ENCODE measurements at regions not wholly inside any gene's neighbourhood (a gene's known extent, or its start where the extent isn't known, plus 50 kb on each side); places are given as distances from the start of the nearest gene placed in this dataset.
"Not testable (repeated sequence)": the region's sequence is repeated elsewhere in the genome, so short reads cannot be mapped to it uniquely, and the experiment has no call there.

DNA sequence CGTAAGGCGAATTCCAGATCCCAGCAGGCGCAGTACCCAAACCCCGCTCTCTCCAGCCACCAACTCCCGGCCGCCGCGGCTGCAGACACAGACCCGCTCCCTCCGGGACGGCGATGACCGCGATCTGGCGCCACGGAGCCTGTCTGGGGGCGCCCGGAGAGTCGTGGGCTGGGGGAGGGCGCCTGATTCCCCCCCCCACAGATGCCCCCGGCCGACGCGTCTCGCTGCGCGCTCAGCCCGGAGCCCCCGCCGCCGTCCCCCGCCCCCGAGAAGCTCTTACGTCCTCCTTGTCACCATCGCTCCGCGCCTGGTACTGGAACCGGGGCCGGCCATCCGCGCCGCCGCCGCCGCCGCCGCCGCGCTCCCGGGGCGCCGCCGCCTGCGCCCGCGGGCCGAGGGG lies 173.6 kb downstream of the ATP6V0E2 start:
- DNase-seq, result not testable (repeated sequence)

DNA sequence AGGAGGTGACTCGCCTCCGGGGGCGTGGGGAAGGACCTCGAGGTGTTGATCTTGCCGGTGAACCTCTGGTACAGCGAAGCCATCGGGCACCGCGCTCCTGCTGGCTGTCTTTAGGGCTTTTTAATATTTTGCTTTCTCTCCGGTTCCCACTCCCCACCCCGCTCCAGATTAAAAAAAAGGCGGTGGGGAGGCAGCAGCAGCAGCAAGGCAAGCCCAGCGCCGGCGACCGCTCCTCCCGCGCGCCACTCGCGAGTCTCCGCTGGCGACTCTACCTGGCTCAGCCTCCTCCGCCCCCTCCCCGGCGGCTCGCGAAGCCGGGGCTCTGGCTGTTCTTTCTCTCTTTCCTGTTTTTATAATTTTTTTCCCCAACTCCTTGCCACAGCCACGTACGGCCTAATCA lies 174.0 kb downstream of the ATP6V0E2 start:
- not testable (repeated sequence) for DNase-seq

DNA sequence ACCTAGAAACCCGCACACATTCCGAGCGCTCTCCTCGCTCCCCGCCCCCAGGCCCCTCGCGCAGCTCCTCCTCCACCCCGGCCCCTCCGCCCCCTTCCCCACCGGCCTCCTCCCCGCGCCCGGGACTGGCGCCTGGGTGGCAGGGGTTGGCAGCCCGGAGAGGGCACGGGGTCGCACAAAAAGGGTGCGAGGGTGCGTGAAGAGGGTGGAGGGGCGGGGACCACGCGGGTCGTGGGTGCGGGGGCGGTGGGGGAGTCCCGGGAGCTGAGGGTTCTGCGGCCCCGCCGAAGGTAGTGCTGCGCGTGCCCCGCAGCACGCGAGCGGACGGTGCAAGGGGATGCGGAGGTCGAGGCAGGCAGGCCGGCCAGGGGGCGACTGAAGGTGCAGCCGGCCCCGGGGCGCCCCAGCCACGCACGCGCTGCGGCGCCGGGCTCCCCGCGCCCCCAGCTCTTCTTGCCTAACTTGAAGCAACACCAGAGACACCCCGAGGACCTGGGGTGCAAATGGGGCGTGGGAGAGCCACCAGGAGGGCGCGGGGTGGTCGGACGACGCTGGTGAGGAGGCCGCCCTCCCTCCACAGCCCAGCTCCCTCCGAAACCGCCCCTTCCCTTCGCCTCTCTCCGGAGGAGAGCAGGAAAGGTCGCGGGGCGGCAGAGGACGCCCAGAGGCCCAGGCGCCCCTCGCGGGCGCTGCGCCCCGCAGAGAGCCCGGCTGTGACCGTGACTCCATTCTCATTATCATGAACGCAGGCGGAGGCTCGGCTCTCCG lies 174.7 kb downstream of the ATP6V0E2 start:
- not testable (repeated sequence) for DNase-seq

DNA sequence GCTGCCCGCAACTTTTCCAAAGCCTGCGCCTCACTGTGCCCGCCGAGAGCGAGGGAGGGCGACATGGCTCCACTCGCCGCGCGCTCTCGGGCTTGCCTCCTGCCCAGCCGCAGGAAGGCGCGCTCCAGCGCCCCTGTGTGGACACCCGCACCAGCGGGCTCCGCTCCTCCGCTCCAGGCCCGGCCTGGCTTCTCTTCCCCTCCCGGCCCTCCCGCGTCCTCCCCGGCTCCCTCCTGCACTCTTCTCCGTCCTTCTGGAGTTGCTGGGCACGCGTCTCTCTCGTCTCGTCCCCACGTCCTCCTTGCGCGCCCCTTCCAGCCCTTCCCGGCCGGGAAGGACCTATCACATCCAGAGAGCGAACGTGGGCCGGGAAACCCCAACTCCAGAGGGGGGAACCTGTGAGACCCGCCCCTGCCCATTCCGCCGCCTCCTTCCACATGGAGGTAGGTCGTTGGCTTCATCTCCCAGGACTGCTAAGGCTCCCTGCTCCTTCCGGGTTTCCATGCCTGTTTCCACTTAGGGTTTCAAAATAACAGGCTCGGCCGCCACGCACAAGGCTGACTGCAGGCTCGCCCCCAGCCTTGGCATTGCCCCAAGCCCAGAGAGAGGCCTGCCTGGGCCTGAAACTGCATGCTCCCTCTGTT lies 175.4 kb downstream of the ATP6V0E2 start:
- DNase-seq, result peak; percentile 60

DNA sequence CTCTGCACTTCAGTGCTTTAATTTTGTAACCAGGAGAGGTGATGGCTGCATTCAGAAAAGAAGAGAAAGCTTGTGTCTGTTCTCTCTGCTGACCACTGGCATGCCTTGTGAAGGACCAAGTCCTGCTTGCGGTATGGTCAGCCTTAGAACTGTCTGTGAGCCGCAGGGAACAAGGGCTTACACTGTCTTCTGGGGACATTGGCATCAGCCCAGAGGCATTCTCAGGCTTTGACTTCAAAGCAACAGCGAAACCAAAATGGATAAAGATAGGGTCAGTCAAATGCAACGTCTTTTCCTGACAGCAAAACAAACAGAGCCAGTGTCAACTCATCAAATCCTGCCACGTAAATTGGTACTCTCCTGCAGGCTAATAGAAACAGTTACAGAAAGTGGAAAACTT lies 179.6 kb downstream of the ATP6V0E2 start:
- DNase-seq, result not testable (repeated sequence)

DNA sequence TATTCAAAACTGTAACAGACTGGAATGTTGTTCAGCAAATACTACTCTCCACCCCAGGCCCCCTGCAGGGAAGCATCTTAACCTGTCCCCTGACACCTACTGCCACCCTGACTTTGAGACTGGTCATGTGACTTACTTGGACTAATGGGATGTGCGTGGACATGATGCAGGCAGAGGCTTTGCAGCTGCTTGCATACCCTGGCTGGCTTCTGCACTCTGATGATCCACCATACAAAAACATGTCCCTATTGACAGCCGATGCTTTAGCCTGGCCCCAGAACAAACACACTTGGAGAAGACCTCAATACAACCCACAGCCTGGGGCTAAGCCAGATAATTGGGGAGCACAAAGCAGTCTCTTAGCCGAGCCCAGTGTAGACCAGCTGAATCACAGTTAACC lies 180.5 kb downstream of the ATP6V0E2 start:
- not testable (repeated sequence) for DNase-seq

DNA sequence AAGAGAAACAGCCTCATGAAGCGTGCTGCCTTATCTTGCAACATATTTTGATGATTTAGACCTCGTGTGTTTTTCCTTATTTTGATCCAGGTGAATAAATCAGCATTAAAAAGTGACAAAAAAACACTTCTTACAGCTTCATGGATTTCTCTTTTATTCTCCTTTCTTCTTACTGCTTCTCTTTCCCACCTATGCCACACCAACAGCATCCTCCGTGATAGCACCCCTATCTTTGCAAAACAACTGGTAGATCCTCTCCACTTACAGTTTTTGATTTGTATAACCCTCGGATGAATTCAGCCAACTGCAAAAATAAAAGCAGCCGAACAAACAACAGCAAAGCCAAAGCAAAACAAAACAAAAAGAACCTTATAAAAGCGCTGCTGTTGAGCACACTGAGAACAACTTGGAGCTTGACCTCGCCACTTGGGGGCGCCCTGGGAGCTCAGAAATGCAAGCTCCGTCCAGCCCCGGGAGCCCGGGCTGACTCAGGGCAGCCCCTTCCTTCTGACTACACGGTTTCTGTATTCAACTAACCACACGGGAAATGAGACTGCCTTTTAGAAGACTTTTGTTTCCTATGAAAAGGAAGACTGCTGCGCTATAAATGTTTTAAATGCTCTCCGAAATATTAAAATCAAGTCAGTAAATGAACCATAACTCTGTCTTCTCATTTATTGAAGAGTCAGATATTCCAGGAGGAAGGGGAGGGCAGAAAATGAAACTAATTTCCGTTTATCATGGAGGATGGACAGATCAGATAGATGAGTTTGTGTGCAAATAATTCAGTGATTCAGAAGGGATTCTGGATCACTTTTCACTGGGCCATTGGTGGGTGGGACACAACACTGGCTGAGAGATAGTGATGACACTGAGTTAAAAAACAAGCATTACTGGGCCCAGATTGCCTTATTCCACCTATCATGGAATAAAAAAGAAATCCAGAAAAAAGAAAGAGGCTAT lies 186.8 kb downstream of the ATP6V0E2 start:
- not testable (repeated sequence) for DNase-seq

DNA sequence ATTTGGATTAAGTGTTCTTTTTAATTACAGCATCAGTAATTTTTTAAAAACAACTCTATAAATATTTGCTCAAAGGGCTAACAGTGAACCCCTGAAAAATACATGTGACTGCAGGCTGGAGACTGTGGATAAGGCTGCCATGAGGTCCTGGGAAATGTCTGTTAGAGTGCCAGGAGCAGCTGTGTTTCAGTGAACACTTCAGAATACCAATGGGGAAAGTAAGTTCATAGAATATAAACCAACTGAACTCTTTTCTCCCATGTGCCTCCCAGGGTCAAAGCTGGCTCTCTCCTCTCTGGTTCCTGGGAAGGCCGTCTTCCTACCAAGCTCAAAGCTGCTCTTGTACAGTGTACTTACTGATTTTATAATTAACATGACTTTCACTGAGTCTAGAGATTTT lies 189.4 kb downstream of the ATP6V0E2 start:
- DNase-seq, result not testable (repeated sequence)

DNA sequence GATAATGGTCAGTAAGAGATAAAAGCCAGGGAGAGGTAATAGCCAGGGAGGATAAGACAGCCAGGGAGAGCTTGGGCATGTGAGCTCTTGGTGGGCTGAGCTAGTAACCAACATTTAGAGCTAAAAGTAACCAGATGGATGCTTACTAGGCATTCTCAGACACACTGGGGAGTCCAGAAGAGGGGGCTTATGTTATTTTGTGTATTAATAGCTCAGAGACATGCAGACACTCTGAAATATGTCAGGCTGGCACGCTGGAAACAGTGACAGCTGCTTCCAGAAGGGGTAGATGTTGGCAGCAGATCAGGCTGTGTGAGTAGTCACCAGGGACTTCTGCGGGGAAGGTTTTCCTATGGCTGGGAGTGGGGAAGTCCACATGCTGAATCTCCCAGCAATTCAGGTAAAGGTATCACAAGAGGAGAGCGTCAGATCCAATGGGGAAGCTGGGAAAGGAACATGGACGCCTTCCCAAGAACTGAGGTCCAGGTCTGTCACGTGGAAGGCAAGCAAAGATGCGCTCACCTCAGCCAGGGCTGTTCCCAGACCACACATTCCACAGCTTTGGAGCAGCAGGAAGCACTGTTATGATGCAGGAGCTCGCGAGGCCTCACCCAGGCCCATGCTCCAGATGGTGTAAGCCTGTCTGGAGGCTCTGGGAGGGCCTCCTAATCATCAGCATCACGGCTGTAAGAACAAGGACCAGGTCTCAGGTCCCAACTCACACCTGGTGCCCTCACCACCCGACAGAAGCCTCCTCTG lies 196.0 kb downstream of the ATP6V0E2 start:
- DNase-seq, result peak; percentile 86

DNA sequence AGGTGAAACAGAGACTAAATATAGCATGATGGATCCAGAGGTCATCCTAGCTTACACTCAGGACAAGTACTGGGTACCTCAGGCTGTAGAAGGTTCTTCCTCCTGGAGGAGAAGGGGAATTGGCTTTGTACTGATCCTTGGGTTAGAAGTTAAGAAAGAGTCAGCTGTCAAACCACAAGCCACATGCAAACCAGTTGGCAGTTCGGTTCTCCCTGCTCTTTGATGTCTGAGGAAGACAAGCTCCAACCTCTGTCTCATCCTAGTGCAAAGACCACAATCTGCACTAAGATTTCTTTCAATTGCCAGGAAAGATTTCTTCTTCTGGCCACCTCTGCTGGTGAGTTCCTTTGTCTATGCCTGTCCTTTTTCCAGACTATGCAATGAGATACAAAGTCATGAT lies 203.8 kb downstream of the ATP6V0E2 start:
- DNase-seq, result not testable (repeated sequence)

DNA sequence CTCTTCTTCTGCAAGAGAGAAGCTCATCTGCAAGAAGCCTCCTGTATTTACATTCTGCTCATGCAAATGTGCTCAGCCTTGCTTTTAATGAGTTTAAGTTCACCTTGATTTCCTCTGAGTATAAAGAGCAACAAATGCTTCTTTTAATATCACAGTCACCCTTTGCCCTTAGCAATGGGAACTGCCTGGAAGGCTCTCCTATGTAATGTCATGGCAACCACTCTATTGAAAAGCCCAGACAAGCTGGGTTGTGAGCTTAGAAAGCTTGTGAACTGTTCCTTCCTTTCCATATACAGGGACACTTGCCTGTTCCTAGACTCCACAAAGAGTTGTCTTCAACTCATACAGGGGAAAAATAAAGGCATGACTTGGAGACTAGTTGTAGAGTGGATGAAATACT lies 208.1 kb downstream of the ATP6V0E2 start:
- DNase-seq, result not testable (repeated sequence)

DNA sequence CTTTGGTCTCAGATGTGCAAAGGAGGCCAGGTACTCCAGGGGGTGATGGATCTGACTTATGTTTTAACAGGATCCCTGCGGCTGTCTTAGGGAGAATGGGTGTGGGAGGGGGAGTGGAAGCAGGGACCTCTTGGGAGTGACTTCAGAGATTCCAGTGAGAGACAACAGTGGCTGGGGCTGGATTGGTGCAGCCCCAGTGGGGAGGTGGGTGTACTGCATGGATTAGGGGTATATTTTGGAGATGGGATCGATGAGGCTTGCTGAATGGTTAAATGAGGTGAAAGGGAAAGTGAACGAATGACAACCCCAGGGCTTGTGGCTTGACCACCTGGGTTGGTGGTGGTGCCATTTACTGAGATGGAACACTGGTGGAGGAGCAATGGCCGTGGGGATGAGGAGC lies 211.0 kb downstream of the ATP6V0E2 start:
- not testable (repeated sequence) for DNase-seq

DNA sequence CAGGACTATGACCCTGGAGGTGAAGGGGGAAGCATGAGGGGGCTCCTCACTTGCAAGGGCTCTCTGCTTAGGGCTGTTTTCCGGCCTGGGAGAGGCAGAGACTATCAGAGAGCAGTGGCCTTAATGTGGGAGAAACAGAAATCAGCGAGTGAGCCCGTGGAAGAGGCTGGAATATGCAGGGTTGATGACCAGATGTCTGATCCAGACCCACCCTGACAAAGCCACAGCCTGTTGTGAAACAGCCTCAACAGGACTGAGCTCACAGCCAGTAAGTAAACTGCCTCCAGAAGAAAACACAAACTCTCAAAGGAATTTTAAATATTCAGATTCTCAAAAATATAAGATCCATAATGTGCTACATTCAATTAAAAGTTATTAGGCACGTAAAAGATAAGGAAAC lies 213.7 kb downstream of the ATP6V0E2 start:
- DNase-seq, result not testable (repeated sequence)

DNA sequence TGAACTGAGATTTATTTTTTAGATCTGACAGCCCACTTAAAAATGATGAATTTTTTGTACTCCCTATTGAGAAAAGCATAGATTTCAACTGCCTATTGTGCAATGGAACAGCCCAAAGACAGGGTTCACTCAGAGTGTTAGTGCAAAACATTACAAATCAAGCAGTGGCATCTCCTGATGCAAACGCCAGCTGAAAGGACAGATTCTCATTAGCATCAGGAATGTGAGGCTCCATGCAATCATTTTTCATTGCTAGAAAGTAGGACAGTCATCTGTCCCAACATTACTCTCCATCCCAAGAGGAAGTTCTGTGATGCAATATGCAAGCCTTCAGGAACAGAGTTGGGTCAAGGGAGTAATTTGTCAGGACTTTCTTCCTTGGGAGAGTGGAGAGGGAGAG lies 215.4 kb downstream of the ATP6V0E2 start:
- not testable (repeated sequence) for DNase-seq

DNA sequence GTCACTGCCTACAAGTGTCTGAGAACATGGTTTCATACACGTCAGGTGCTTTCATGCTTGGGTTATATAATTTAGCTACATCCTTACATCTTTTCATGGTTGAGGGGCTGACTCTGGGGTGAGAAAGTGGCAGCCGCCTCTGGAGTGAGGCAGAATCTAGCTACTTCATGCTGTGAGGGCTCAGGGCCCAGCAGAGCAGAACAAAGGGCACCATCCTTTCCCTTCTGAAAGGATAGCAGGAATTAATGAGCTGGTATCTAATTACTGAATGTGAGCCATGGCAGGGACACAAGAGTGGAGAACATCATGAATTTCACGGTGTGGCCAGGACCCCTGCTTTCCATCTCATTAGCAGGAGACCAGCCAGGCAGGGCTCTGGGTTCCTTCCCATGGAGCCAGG lies 217.0 kb downstream of the ATP6V0E2 start:
- DNase-seq, result not testable (repeated sequence)

DNA sequence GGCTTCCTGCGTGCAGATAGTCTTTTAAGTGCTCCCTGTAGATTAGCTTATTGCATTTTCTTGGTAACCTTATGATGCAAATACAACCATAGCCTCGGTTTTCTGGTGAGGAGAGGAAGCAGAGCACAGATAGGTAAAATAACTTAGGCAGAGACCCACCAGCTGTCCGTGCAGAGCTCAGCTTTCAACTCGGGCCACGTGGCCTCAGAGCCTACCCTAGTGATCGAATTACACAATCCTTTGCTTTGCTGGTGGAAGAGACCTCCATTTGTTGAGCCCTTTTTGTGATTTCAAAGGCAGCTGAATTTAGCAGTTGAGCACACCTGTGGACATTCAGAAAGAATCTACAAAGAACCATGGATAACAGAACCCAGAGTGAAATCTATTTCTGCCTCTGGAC lies 220.1 kb downstream of the ATP6V0E2 start:
- DNase-seq, result not testable (repeated sequence)

DNA sequence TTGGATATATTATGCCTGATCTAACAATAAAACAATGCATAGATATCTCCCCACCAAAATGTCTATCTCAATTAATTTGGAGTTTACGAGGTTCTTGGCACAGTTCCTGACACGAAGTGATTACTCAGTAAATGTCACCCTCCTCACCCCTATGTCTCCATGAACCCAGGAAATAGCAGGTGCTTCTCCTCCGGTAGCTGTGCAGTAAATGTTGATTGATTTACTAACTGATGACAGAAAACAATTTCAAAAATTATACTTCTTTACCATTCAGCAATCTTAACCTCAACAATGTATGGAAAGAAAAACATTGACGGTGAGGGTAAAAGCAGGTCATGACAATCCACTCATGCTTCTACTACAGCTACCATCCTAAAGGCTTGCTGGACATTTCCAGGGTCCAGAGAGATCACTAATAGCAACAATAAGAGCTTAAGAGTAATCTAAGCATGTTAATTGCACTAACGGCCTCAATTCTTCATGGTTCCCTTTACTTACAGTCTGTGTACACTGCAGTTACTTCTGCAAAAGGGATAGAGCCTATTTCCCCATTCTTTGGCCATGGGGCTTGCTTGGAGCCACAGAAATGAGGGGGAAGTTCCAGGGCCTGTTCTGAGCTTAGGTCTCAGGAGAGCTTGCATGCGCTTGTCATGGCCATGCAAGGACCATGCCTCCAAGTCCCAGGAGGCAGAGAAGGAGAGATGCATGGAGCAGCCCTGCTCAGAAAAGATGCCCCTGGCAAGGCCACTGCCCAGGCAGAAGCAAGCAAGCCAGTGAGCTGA lies 222.6 kb downstream of the ATP6V0E2 start:
- not testable (repeated sequence) for DNase-seq

DNA sequence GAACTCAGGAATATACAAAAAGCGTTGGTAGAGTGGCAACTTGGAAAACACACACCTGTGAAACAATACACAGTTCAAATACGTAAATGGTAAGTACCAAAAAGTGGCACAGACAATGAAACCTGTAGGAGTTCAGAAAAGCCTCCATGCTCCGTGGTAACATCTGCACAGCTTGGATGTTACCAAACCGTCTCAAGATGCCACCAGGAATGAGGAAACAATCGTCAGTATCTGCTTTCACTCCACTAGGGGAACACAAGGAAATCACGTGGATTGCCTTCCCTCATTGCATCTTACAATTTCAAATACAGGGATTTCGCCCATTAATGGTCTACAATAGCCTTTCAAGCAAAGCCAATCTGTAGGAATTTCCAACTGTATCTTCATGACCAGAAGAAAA lies 224.6 kb upstream of the LRRC61 start:
- not testable (repeated sequence) for DNase-seq

DNA sequence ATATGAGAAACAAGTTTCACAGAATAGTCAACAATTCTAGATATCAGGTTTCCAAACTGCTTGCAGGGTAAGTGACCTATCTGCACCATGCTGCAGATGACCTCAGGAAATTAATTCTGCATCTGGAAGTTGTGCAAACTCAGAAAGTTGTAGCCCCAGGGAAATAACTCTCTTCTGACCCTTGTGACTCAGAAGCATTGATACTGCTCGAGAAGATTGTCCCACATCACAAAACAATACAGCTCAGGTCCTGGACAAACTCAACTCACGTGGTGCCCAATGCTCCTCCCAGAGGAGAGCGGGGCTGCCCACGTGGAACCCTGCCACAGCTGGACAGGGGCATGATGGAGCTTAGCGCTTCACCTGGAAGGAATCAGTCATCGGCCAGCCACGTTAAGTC lies 221.9 kb upstream of the LRRC61 start:
- DNase-seq, result not testable (repeated sequence)

DNA sequence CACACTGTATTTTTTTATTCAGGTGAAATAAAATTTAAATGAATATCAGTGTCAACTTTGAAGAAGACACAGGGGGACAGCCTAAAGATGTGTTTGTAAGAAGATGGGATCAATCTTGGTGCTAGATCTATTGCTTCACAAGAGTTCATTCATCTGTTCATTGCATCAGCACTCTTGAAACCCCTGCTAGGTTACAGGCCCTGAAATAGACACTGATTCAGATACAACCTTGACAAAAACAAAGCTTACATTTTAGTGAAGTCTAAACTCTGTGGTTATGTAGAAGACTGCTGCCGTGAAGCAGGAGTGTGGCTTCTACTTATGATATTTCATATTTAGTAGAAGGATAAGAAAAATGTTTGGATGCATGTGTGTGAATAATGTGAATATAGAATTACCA lies 215.9 kb upstream of the LRRC61 start:
- DNase-seq, result not testable (repeated sequence)

DNA sequence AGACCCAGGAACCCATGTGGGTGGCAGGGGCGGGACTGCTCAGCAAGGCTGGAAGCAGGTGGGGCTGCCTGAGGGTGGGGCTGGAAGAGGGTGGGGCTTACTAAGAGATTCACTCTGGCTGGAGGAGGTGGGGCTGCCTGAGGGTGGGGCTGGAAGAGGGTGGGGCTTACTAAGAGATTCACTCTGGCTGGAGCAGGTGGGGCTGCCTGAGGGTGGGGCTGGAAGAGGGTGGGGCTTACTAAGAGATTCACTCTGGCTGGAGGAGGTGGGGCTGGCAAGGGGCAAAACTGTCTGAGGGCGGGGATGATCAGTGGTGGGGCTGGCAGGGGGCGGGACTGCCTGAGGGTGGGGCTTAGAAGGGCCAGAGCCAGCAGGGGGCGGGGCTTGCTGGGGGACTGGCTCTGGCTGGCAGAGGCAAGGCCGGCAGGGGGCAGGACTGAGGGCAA lies 212.8 kb upstream of the LRRC61 start:
- not testable (repeated sequence) for DNase-seq
